Trophoblast cell (in vitro differentiated cells and primary cell): ENCODE measurements at regions not wholly inside any gene's neighbourhood (a gene's known extent, or its start where the extent isn't known, plus 50 kb on each side); places are given as distances from the start of the nearest gene placed in this dataset.

ENCODE experiments used
- DNase-seq, 2 donors: peaks; one replicate each; pipeline ENCODE4 v3.0.0-alpha.2; 2016
- H2AFZ ChIP-seq: 2 replicates; pipeline ENCODE4 v1.6.1; 2013; ENCODE audit warnings: low read length, moderate library complexity, mild to moderate bottlenecking; ENCODE audit not compliant: insufficient read depth, poor library complexity
- H2AK5ac ChIP-seq: 2 replicates; pipeline ENCODE4 v1.6.1; 2013; ENCODE audit warnings: mild to moderate bottlenecking, low read length
- H2BK120ac ChIP-seq: 2 replicates; pipeline ENCODE4 v1.6.1; 2013; ENCODE audit warnings: low read length, mild to moderate bottlenecking, moderate library complexity; ENCODE audit not compliant: insufficient read depth, poor library complexity
- H2BK12ac ChIP-seq: 2 replicates; pipeline ENCODE4 v1.6.1; 2013; ENCODE audit warnings: mild to moderate bottlenecking, low read length, moderate library complexity
- H2BK5ac ChIP-seq: 2 replicates; pipeline ENCODE4 v1.6.1; 2013; ENCODE audit warnings: low read length, low read depth, moderate library complexity, mild to moderate bottlenecking; ENCODE audit not compliant: poor library complexity
- H3K14ac ChIP-seq: 2 replicates; pipeline ENCODE4 v1.6.1; 2013; ENCODE audit warnings: mild to moderate bottlenecking, low read length
- H3K18ac ChIP-seq: 2 replicates; pipeline ENCODE4 v1.6.1; 2013; ENCODE audit warnings: mild to moderate bottlenecking, low read length
- H3K23ac ChIP-seq: 2 replicates; pipeline ENCODE4 v1.6.1; 2013; ENCODE audit warnings: low read length
- H3K27ac ChIP-seq: 2 replicates; pipeline ENCODE4 v1.5.1; 2013; ENCODE audit warnings: low read depth, mild to moderate bottlenecking, inconsistent platforms, low read length, moderate library complexity
- H3K27me3 ChIP-seq: 2 replicates; pipeline ENCODE4 v1.6.1; 2013; ENCODE audit warnings: inconsistent platforms, mild to moderate bottlenecking, low read length, moderate library complexity; ENCODE audit not compliant: insufficient read depth
- H3K36me3 ChIP-seq, 2 experiments: 1 replicate in 1 of 2; 2 replicates in 1 of 2; pipeline ENCODE4 v1.6.1; 2013; ENCODE audit warnings: low read length in 2 of 2, mild to moderate bottlenecking in 2 of 2, moderate library complexity in 1 of 2; ENCODE audit not compliant: insufficient read depth in 2 of 2, control insufficient read depth in 1 of 2
- H3K4ac ChIP-seq: 2 replicates; pipeline ENCODE4 v1.6.1; 2013; ENCODE audit warnings: low read depth, mild to moderate bottlenecking, low read length, moderate library complexity
- H3K4me1 ChIP-seq, 2 experiments: 1 replicate in 1 of 2; 2 replicates in 1 of 2; pipeline ENCODE4 v1.6.1; 2013; ENCODE audit warnings: low read length in 2 of 2, mild to moderate bottlenecking in 2 of 2, moderate library complexity in 1 of 2; ENCODE audit not compliant: insufficient read depth in 2 of 2, control insufficient read depth in 1 of 2
- H3K4me2 ChIP-seq: 2 replicates; pipeline ENCODE4 v1.6.1; 2013; ENCODE audit warnings: inconsistent platforms, mild to moderate bottlenecking, low read length, moderate library complexity
- H3K4me3 ChIP-seq: 2 replicates; pipeline ENCODE4 v1.5.1; 2013; ENCODE audit warnings: mild to moderate bottlenecking, low read depth, low read length, inconsistent platforms
- H3K79me1 ChIP-seq: one replicate; pipeline ENCODE4 v1.6.1; 2013; ENCODE audit warnings: low read length
- H3K79me2 ChIP-seq: 2 replicates; pipeline ENCODE4 v1.6.1; 2013; ENCODE audit warnings: low read length, mild to moderate bottlenecking; ENCODE audit not compliant: control insufficient read depth, insufficient read depth, poor library complexity
- H3K9ac ChIP-seq: 2 replicates; pipeline ENCODE4 v1.6.1; 2013; ENCODE audit warnings: mild to moderate bottlenecking, low read length
- H3K9me3 ChIP-seq: 2 replicates; pipeline ENCODE4 v1.6.1; 2013; ENCODE audit warnings: low read depth, mild to moderate bottlenecking, control low read depth, inconsistent platforms, low read length; ENCODE audit not compliant: insufficient read depth
- H4K12ac ChIP-seq: 2 replicates; pipeline ENCODE4 v1.6.1; 2013; ENCODE audit warnings: low read depth, mild to moderate bottlenecking, low read length, moderate library complexity
- H4K8ac ChIP-seq: 2 replicates; pipeline ENCODE4 v1.6.1; 2013; ENCODE audit warnings: low read depth, mild to moderate bottlenecking, low read length, moderate library complexity
- H4K91ac ChIP-seq: one replicate; pipeline ENCODE4 v1.6.1; 2013; ENCODE audit warnings: low read depth, mild to moderate bottlenecking, low read length, moderate library complexity
- WGBS: extraction: QIAGEN DNeasy Blood & Tissue Kit; methylation state at CpG from one replicate; pipeline ENCODE4 v1.1.7; 2013; ENCODE audit warnings: missing lambda C conversion rate; ENCODE audit not compliant: insufficient read length, insufficient coverage; ENCODE audit errors: extremely low coverage; 5-methylcytosine and 5-hydroxymethylcytosine counted together

GRCh38 chr5:51987239-51987638 lies 604.0 kb downstream of the ISL1 start:
- H3K4me1 ChIP-seq: no peaks in the 10 kb centered on the region
- no peak overlapping the region for H4K12ac ChIP-seq
- H2BK120ac ChIP-seq: no peak overlapping the region
- no peak overlapping the region for H3K4ac ChIP-seq
- no peak overlapping the region for H2AFZ ChIP-seq
- H2BK5ac ChIP-seq: no peak overlapping the region
- no peaks in the 10 kb centered on the region for H3K9me3 ChIP-seq
- no peak overlapping the region for H2BK12ac ChIP-seq
- no peaks in the 10 kb centered on the region for H3K27me3 ChIP-seq
- no peaks in the 10 kb centered on the region for H3K79me2 ChIP-seq
- no peak overlapping the region for H3K9ac ChIP-seq
- H4K8ac ChIP-seq: no peak overlapping the region
- no peak overlapping the region for H3K23ac ChIP-seq
- H3K4me3 ChIP-seq: no peak overlapping the region
- H3K27ac ChIP-seq: no peak overlapping the region
- no peak overlapping the region for H3K4me2 ChIP-seq
- H2AK5ac ChIP-seq: no peak overlapping the region
- H3K18ac ChIP-seq: no peak overlapping the region
- H3K36me3 ChIP-seq: no peaks in the 10 kb centered on the region
- H3K79me1 ChIP-seq: no peaks in the 10 kb centered on the region
- no peak overlapping the region for H4K91ac ChIP-seq
- no peak for DNase-seq
- H3K14ac ChIP-seq: no peak overlapping the region

- no peaks in the 10 kb centered on the region for H3K36me3 ChIP-seq
- H3K27me3 ChIP-seq: no peaks in the 10 kb centered on the region
- H4K8ac ChIP-seq: no peak overlapping the region
- H3K27ac ChIP-seq: no peak overlapping the region
- H4K91ac ChIP-seq: no peak overlapping the region
- no peaks in the 10 kb centered on the region for H3K4me1 ChIP-seq
- H3K9me3 ChIP-seq: no peaks in the 10 kb centered on the region
- H2BK12ac ChIP-seq: no peak overlapping the region
- no peak for DNase-seq
- H3K4ac ChIP-seq: no peak overlapping the region
- H3K4me2 ChIP-seq: no peak overlapping the region
- no peak overlapping the region for H2BK120ac ChIP-seq
- H3K79me1 ChIP-seq: no peaks in the 10 kb centered on the region
- no peaks in the 10 kb centered on the region for H3K79me2 ChIP-seq
- H3K14ac ChIP-seq: no peak overlapping the region
- WGBS: no CpG with 5 or more reads among the region's 2 CpGs
- H2AFZ ChIP-seq: no peak overlapping the region
- H4K12ac ChIP-seq: no peak overlapping the region
- H3K18ac ChIP-seq: no peak overlapping the region
- no peak overlapping the region for H2BK5ac ChIP-seq
- no peak overlapping the region for H3K4me3 ChIP-seq
- no peak overlapping the region for H3K23ac ChIP-seq
- H3K9ac ChIP-seq: no peak overlapping the region
- no peak overlapping the region for H2AK5ac ChIP-seq
Observed at GRCh38 chr5:51987669-51988209, 604.5 kb downstream of the ISL1 start.

GRCh38 chr5:51988634-51989033 lies 605.4 kb downstream of the ISL1 start:
- H3K36me3 ChIP-seq: no peaks in the 10 kb centered on the region
- no peak overlapping the region for H3K18ac ChIP-seq
- WGBS: no CpG with 5 or more reads among the region's 6 CpGs
- no peak overlapping the region for H2AK5ac ChIP-seq
- no peaks in the 10 kb centered on the region for H3K4me1 ChIP-seq
- H3K79me1 ChIP-seq: no peaks in the 10 kb centered on the region
- H4K12ac ChIP-seq: no peak overlapping the region
- H4K91ac ChIP-seq: no peak overlapping the region
- no peak overlapping the region for H4K8ac ChIP-seq
- no peaks in the 10 kb centered on the region for H3K9me3 ChIP-seq
- no peak for DNase-seq
- H3K23ac ChIP-seq: no peak overlapping the region
- H2BK5ac ChIP-seq: no peak overlapping the region
- H3K27ac ChIP-seq: no peak overlapping the region
- H2BK12ac ChIP-seq: no peak overlapping the region
- H3K4me3 ChIP-seq: no peak overlapping the region
- H2BK120ac ChIP-seq: no peak overlapping the region
- H3K79me2 ChIP-seq: no peaks in the 10 kb centered on the region
- no peaks in the 10 kb centered on the region for H3K27me3 ChIP-seq
- no peak overlapping the region for H2AFZ ChIP-seq
- no peak overlapping the region for H3K4ac ChIP-seq
- H3K4me2 ChIP-seq: no peak overlapping the region
- no peak overlapping the region for H3K9ac ChIP-seq
- no peak overlapping the region for H3K14ac ChIP-seq

GRCh38 chr5:51990241-51990640 lies 607.0 kb downstream of the ISL1 start:
- no CpG with 5 or more reads among the region's 2 CpGs for WGBS
- H3K4me2 ChIP-seq: no peak overlapping the region
- H2AFZ ChIP-seq: no peak overlapping the region

More at GRCh38 chr5:51990241-51990640, 607.0 kb downstream of the ISL1 start:
- H3K36me3 ChIP-seq: no peaks in the 10 kb centered on the region
- no peak overlapping the region for H4K91ac ChIP-seq
- H2BK12ac ChIP-seq: no peak overlapping the region
- no peak overlapping the region for H3K9ac ChIP-seq
- H4K12ac ChIP-seq: no peak overlapping the region
- no peak overlapping the region for H3K4me3 ChIP-seq
- no peak overlapping the region for H4K8ac ChIP-seq
- no peak overlapping the region for H3K23ac ChIP-seq
- no peak overlapping the region for H3K14ac ChIP-seq
- no peak overlapping the region for H2BK5ac ChIP-seq
- no peak overlapping the region for H3K27ac ChIP-seq
- DNase-seq: no peak
- no peaks in the 10 kb centered on the region for H3K79me1 ChIP-seq
- H3K9me3 ChIP-seq: no peaks in the 10 kb centered on the region
- no peak overlapping the region for H2BK120ac ChIP-seq
- H3K4ac ChIP-seq: no peak overlapping the region
- H3K4me1 ChIP-seq: no peaks in the 10 kb centered on the region
- no peaks in the 10 kb centered on the region for H3K79me2 ChIP-seq
- H3K27me3 ChIP-seq: no peaks in the 10 kb centered on the region
- no peak overlapping the region for H2AK5ac ChIP-seq
- H3K18ac ChIP-seq: no peak overlapping the region
